ENCODE measurements at regions not wholly inside any gene's neighbourhood (a gene's known extent, or its start where the extent isn't known, plus 50 kb on each side); places are given as distances from the start of the nearest gene placed in this dataset.

- DNase-seq (ENCODE audit: low read depth): no peak
Measured at GRCh38 chr2:105621038-105621437, 123.7 kb upstream of the NCK2 start.

GRCh38 chr2:105618351-105618659 lies 126.4 kb upstream of the NCK2 start:
- no peak for DNase-seq (ENCODE audit: low read depth)

- no peak for DNase-seq (ENCODE audit: low read depth)
Measured at GRCh38 chr2:105617631-105618350, 126.9 kb upstream of the NCK2 start.

GRCh38 chr2:105615305-105615704 lies 129.4 kb upstream of the NCK2 start:
- no peak for DNase-seq (ENCODE audit: low read depth)

GRCh38 chr2:105611811-105612424 lies 132.8 kb upstream of the NCK2 start:
- no peak for DNase-seq (ENCODE audit: low read depth)

- DNase-seq (ENCODE audit: low read depth): no peak
Measured at GRCh38 chr2:105611333-105611637, 133.4 kb upstream of the NCK2 start.

GRCh38 chr2:105610576-105611332 lies 134.0 kb upstream of the NCK2 start:
- DNase-seq (ENCODE audit: low read depth): no peak

- no peak for DNase-seq (ENCODE audit: low read depth)
Measured at GRCh38 chr2:105609746-105610402, 134.8 kb upstream of the NCK2 start.

GRCh38 chr2:105607920-105608504 lies 136.7 kb upstream of the NCK2 start:
- no peak for DNase-seq (ENCODE audit: low read depth)

GRCh38 chr2:105606081-105606480 lies 138.6 kb upstream of the NCK2 start:
- no peak for DNase-seq (ENCODE audit: low read depth)

GRCh38 chr2:105604938-105605337 lies 139.8 kb upstream of the NCK2 start:
- DNase-seq (ENCODE audit: low read depth): no peak

GRCh38 chr2:105600949-105601794 lies 143.5 kb upstream of the NCK2 start:
- DNase-seq (ENCODE audit: low read depth): no peak

- DNase-seq (ENCODE audit: low read depth): no peak
Measured at GRCh38 chr2:105600602-105600948, 144.1 kb upstream of the NCK2 start.

- no peak for DNase-seq (ENCODE audit: low read depth)
Measured at GRCh38 chr2:105600037-105600442, 144.7 kb upstream of the NCK2 start.

GRCh38 chr2:105598829-105599698 lies 145.6 kb upstream of the NCK2 start:
- DNase-seq (ENCODE audit: low read depth): no peak

- no peak for DNase-seq (ENCODE audit: low read depth)
Measured at GRCh38 chr2:105597806-105598803, 146.6 kb upstream of the NCK2 start.

GRCh38 chr2:105597011-105597805 lies 147.5 kb upstream of the NCK2 start:
- DNase-seq (ENCODE audit: low read depth): no peak

- DNase-seq (ENCODE audit: low read depth): no peak
Measured at GRCh38 chr2:105596411-105596921, 148.2 kb upstream of the NCK2 start.
